ENCODE measurements at regions not wholly inside any gene's neighbourhood (a gene's known extent, or its start where the extent isn't known, plus 50 kb on each side); places are given as distances from the start of the nearest gene placed in this dataset.

GRCh38 chr18:46310675-46311345 is 206.6 kb downstream of the HAUS1 start:
- no peak overlapping the region for H3K27ac Mint-ChIP-seq
- ATAC-seq (no peak), DNase-seq (no peak)
- no peaks in the 10 kb centered on the region for H3K9me3 Mint-ChIP-seq (ENCODE audit: low read depth)
- no peak overlapping the region for H3K4me3 Mint-ChIP-seq
- peaks cover 23% of the 10 kb centered on the region for H3K27me3 Mint-ChIP-seq
- H3K36me3 Mint-ChIP-seq: no peaks in the 10 kb centered on the region
- CTCF ChIA-PET: interaction anchor here (0.9 kb wide), 1 partner anchor 347 kb away, joined by 3 read pairs; no protein-coding TSS in a partner anchor
- peaks cover 2% of the 10 kb centered on the region for H3K4me1 Mint-ChIP-seq

- no peak overlapping the region for H3K4me3 Mint-ChIP-seq
- no peaks in the 10 kb centered on the region for H3K36me3 Mint-ChIP-seq
- peaks cover 19% of the 10 kb centered on the region for H3K27me3 Mint-ChIP-seq
- H3K27ac Mint-ChIP-seq: no peak overlapping the region
- DNase-seq (no peak), ATAC-seq (no peak)
- H3K4me1 Mint-ChIP-seq: peaks cover 2% of the 10 kb centered on the region
- no peaks in the 10 kb centered on the region for H3K9me3 Mint-ChIP-seq (ENCODE audit: low read depth)
- CTCF ChIA-PET: no interaction called here
These were observed 207.3 kb downstream of the HAUS1 start for GRCh38 chr18:46311491-46311890.

GRCh38 chr18:46312221-46312620 is 208.0 kb downstream of the HAUS1 start:
- no peak for ATAC-seq
- peaks cover 16% of the 10 kb centered on the region for H3K27me3 Mint-ChIP-seq
- no peaks in the 10 kb centered on the region for H3K9me3 Mint-ChIP-seq (ENCODE audit: low read depth)
- no peaks in the 10 kb centered on the region for H3K36me3 Mint-ChIP-seq
- no peak overlapping the region for H3K27ac Mint-ChIP-seq
- CTCF ChIA-PET: no interaction called here
- DNase-seq: no peak
- peaks cover 2% of the 10 kb centered on the region for H3K4me1 Mint-ChIP-seq
- H3K4me3 Mint-ChIP-seq: no peak overlapping the region

GRCh38 chr18:46313521-46313920 is 209.3 kb downstream of the HAUS1 start:
- H3K9me3 Mint-ChIP-seq (ENCODE audit: low read depth): no peaks in the 10 kb centered on the region
- CTCF ChIA-PET: no interaction called here
- H3K4me3 Mint-ChIP-seq: no peak overlapping the region
- no peaks in the 10 kb centered on the region for H3K36me3 Mint-ChIP-seq
- no peak for ATAC-seq
- H3K4me1 Mint-ChIP-seq: peaks cover 2% of the 10 kb centered on the region
- peaks cover 7% of the 10 kb centered on the region for H3K27me3 Mint-ChIP-seq
- DNase-seq: no peak
- H3K27ac Mint-ChIP-seq: no peak overlapping the region

GRCh38 chr18:46314011-46314410 is 209.8 kb downstream of the HAUS1 start:
- H3K27me3 Mint-ChIP-seq: peaks cover 6% of the 10 kb centered on the region
- CTCF ChIA-PET: no interaction called here
- no peak for DNase-seq

GRCh38 chr18:46315161-46315560 is 211.0 kb downstream of the HAUS1 start:
- no peak overlapping the region for H3K27ac Mint-ChIP-seq
- no peaks in the 10 kb centered on the region for H3K9me3 Mint-ChIP-seq (ENCODE audit: low read depth)
- peaks cover 2% of the 10 kb centered on the region for H3K4me1 Mint-ChIP-seq
- peaks cover 4% of the 10 kb centered on the region for H3K27me3 Mint-ChIP-seq
- H3K4me3 Mint-ChIP-seq: no peak overlapping the region
- DNase-seq (no peak), ATAC-seq (no peak)
- CTCF ChIA-PET: interaction anchor here (1.3 to 1.9 kb wide), 2 partner anchors 142 to 343 kb away, joined by 3 to 5 read pairs; a partner anchor contains a TSS
- H3K36me3 Mint-ChIP-seq: no peaks in the 10 kb centered on the region

More at GRCh38 chr18:46314011-46314410, 209.8 kb downstream of the HAUS1 start:
- H3K27ac Mint-ChIP-seq: no peak overlapping the region
- no peaks in the 10 kb centered on the region for H3K9me3 Mint-ChIP-seq (ENCODE audit: low read depth)
- ATAC-seq: no peak
- H3K36me3 Mint-ChIP-seq: no peaks in the 10 kb centered on the region
- H3K4me3 Mint-ChIP-seq: no peak overlapping the region
- H3K4me1 Mint-ChIP-seq: peaks cover 2% of the 10 kb centered on the region

- H3K4me3 Mint-ChIP-seq: no peak overlapping the region
- CTCF ChIA-PET: no interaction called here
- H3K27ac Mint-ChIP-seq: no peak overlapping the region
- no peaks in the 10 kb centered on the region for H3K36me3 Mint-ChIP-seq
- H3K4me1 Mint-ChIP-seq: peaks cover 2% of the 10 kb centered on the region
- H3K27me3 Mint-ChIP-seq: peaks cover 4% of the 10 kb centered on the region
- no peak for DNase-seq
- no peak for ATAC-seq
- H3K9me3 Mint-ChIP-seq (ENCODE audit: low read depth): no peaks in the 10 kb centered on the region
These were observed 214.2 kb downstream of the HAUS1 start for GRCh38 chr18:46318356-46318755.

GRCh38 chr18:46319783-46320182 is 215.6 kb downstream of the HAUS1 start:
- H3K27me3 Mint-ChIP-seq: peaks cover 4% of the 10 kb centered on the region
- ATAC-seq (no peak), DNase-seq (no peak)
- H3K4me1 Mint-ChIP-seq: peaks cover 2% of the 10 kb centered on the region
- H3K36me3 Mint-ChIP-seq: no peaks in the 10 kb centered on the region
- H3K4me3 Mint-ChIP-seq: no peak overlapping the region
- H3K9me3 Mint-ChIP-seq (ENCODE audit: low read depth): no peaks in the 10 kb centered on the region
- no peak overlapping the region for H3K27ac Mint-ChIP-seq
- CTCF ChIA-PET: no interaction called here

- no peaks in the 10 kb centered on the region for H3K9me3 Mint-ChIP-seq (ENCODE audit: low read depth)
- DNase-seq: no peak
- H3K27ac Mint-ChIP-seq: no peak overlapping the region
- no peak for ATAC-seq
- H3K36me3 Mint-ChIP-seq: no peaks in the 10 kb centered on the region
- H3K27me3 Mint-ChIP-seq: peaks cover 4% of the 10 kb centered on the region
- no peak overlapping the region for H3K4me3 Mint-ChIP-seq
- no peaks in the 10 kb centered on the region for H3K4me1 Mint-ChIP-seq
- CTCF ChIA-PET: no interaction called here
These were observed 216.1 kb downstream of the HAUS1 start for GRCh38 chr18:46320297-46320696.

- CTCF ChIA-PET: no interaction called here
- no peak for ATAC-seq
- H3K4me3 Mint-ChIP-seq: no peak overlapping the region
- H3K9me3 Mint-ChIP-seq (ENCODE audit: low read depth): no peaks in the 10 kb centered on the region
- no peaks in the 10 kb centered on the region for H3K4me1 Mint-ChIP-seq
- H3K27me3 Mint-ChIP-seq: peaks cover 4% of the 10 kb centered on the region
- H3K36me3 Mint-ChIP-seq: no peaks in the 10 kb centered on the region
- H3K27ac Mint-ChIP-seq: no peak overlapping the region
- no peak for DNase-seq
These were observed 216.9 kb downstream of the HAUS1 start for GRCh38 chr18:46320928-46321711.

GRCh38 chr18:46321955-46322354 is 217.8 kb downstream of the HAUS1 start:
- no peak overlapping the region for H3K27ac Mint-ChIP-seq
- CTCF ChIA-PET: interaction anchor here (1.1 kb wide), 1 partner anchor 41 kb away, joined by 3 read pairs; no protein-coding TSS in a partner anchor
- no peaks in the 10 kb centered on the region for H3K9me3 Mint-ChIP-seq (ENCODE audit: low read depth)

GRCh38 chr18:46322411-46322891 is 218.3 kb downstream of the HAUS1 start:
- DNase-seq (no peak), ATAC-seq (no peak)
- Mint-ChIP-seq H3K9me3 (ENCODE audit: low read depth) (no peaks in the 10 kb centered on the region), H3K36me3 (no peaks in the 10 kb centered on the region), H3K4me3 (no peak overlapping the region), H3K27me3 (peaks cover 4% of the 10 kb centered on the region), H3K4me1 (no peaks in the 10 kb centered on the region), H3K27ac (no peak overlapping the region)
- CTCF ChIA-PET: interaction anchor here (1.1 kb wide), 1 partner anchor 41 kb away, joined by 3 read pairs; no protein-coding TSS in a partner anchor

More at GRCh38 chr18:46321955-46322354, 217.8 kb downstream of the HAUS1 start:
- ATAC-seq (no peak), DNase-seq (no peak)
- no peaks in the 10 kb centered on the region for H3K4me1 Mint-ChIP-seq
- peaks cover 4% of the 10 kb centered on the region for H3K27me3 Mint-ChIP-seq
- H3K36me3 Mint-ChIP-seq: no peaks in the 10 kb centered on the region
- H3K4me3 Mint-ChIP-seq: no peak overlapping the region

- Mint-ChIP-seq H3K27ac (no peak overlapping the region), H3K4me3 (no peak overlapping the region), H3K36me3 (no peaks in the 10 kb centered on the region), H3K27me3 (peaks cover 4% of the 10 kb centered on the region), H3K9me3 (ENCODE audit: low read depth) (no peaks in the 10 kb centered on the region), H3K4me1 (no peaks in the 10 kb centered on the region)
- DNase-seq: no peak
- CTCF ChIA-PET: interaction anchor here (1.1 kb wide), 1 partner anchor 42 kb away, joined by 3 read pairs; no protein-coding TSS in a partner anchor
- ATAC-seq: no peak
These were observed 218.8 kb downstream of the HAUS1 start for GRCh38 chr18:46322941-46323340.
